Suprapubic skin (tissue), 4 donors: ENCODE measurements at regions not wholly inside any gene's neighbourhood (a gene's known extent, or its start where the extent isn't known, plus 50 kb on each side); places are given as distances from the start of the nearest gene placed in this dataset.

Source experiments
- DNase-seq, 2 donors: peaks; one replicate each; pipeline ENCODE4 v3.0.0-alpha.2; 2019; ENCODE audit warnings: low spot score in 2 of 2
- H3K27ac ChIP-seq: fragments of 200-600 bp; sonication (generic); one replicate; pipeline ENCODE4 v1.5.1; 2019
- H3K27me3 ChIP-seq: fragments of 200-600 bp; sonication (generic); one replicate; pipeline ENCODE4 v1.5.1; 2019
- H3K36me3 ChIP-seq: fragments of 200-600 bp; sonication (generic); one replicate; pipeline ENCODE4 v1.5.1; 2019
- H3K4me1 ChIP-seq: fragments of 200-600 bp; sonication (generic); one replicate; pipeline ENCODE4 v1.5.1; 2019
- H3K4me3 ChIP-seq: fragments of 200-600 bp; sonication (generic); one replicate; pipeline ENCODE4 v1.5.1; 2019; ENCODE audit warnings: mild to moderate bottlenecking
- H3K9me3 ChIP-seq: fragments of 200-600 bp; sonication (generic); one replicate; pipeline ENCODE4 v1.5.1; 2019
- CTCF ChIP-seq, 2 donors: fragments of 200-600 bp in 1 of 2; fragments of 450-650 bp in 1 of 2; sonication (generic) in 1 of 2; IDR thresholded peaks; one replicate each; pipeline ENCODE4 v1.5.1; 2016 to 2019; ENCODE audit warnings: antibody characterized with exemption in 2 of 2, mild to moderate bottlenecking in 1 of 2, moderate library complexity in 1 of 2
- EP300 ChIP-seq: sonication (generic); formaldehyde crosslinking; IDR thresholded peaks from one replicate; pipeline ENCODE4 v1.6.1; 2017; ENCODE audit warnings: antibody characterized with exemption
- POLR2A ChIP-seq, 2 donors: fragments of 450-650 bp; IDR thresholded peaks; one replicate each; pipeline ENCODE4 v1.6.1; 2017; ENCODE audit warnings: antibody characterized with exemption in 2 of 2, mild to moderate bottlenecking in 2 of 2, moderate library complexity in 2 of 2
- POLR2AphosphoS5 ChIP-seq, 3 donors: sonication (generic); formaldehyde crosslinking; IDR thresholded peaks; one replicate each; pipeline ENCODE4 v1.6.1; 2017; ENCODE audit warnings: antibody characterized with exemption in 3 of 3
- WGBS: methylation state at CpG from one replicate; pipeline ENCODE4 v1.1.5; 2018; 5-methylcytosine and 5-hydroxymethylcytosine counted together

GRCh38 chr17:13784434-13785095 lies 182.8 kb upstream of the HS3ST3A1 start:
- no peak for TF ChIP-seq CTCF (IDR thresholded peaks at IDR 0.05)
- TF ChIP-seq POLR2A (IDR thresholded peaks at IDR 0.05): no peak
- no peak for TF ChIP-seq POLR2AphosphoS5 (IDR thresholded peaks at IDR 0.05)
- TF ChIP-seq EP300: no peak
- H3K27ac ChIP-seq: no peak overlapping the region
- WGBS: 71% methylated on average over 7 of the region's 7 CpGs

GRCh38 chr17:13785981-13786598 lies 184.4 kb upstream of the HS3ST3A1 start:
- whole genome bisulfite sequencing: 90% methylated on average over 9 of the region's 9 CpGs
- H3K4me1 ChIP-seq: no peaks in the 10 kb centered on the region
- H3K36me3 ChIP-seq: no peaks in the 10 kb centered on the region
- no peak for DNase-seq
- no peak for TF ChIP-seq POLR2AphosphoS5 (IDR thresholded peaks at IDR 0.05)
- no peak for TF ChIP-seq POLR2A (IDR thresholded peaks at IDR 0.05)
- no peak for TF ChIP-seq CTCF (IDR thresholded peaks at IDR 0.05)
- no peak for TF ChIP-seq EP300
- H3K27me3 ChIP-seq: no peaks in the 10 kb centered on the region
- H3K4me3 ChIP-seq: no peak overlapping the region
- no peak overlapping the region for H3K27ac ChIP-seq
- H3K9me3 ChIP-seq: no peaks in the 10 kb centered on the region

More at GRCh38 chr17:13784434-13785095, 182.8 kb upstream of the HS3ST3A1 start:
- Histone ChIP-seq H3K36me3 (no peaks in the 10 kb centered on the region), H3K4me1 (no peaks in the 10 kb centered on the region), H3K27me3 (no peaks in the 10 kb centered on the region), H3K9me3 (no peaks in the 10 kb centered on the region), H3K4me3 (no peak overlapping the region)
- no peak for DNase-seq

GRCh38 chr17:13787636-13788035 lies 185.9 kb upstream of the HS3ST3A1 start:
- no peaks in the 10 kb centered on the region for H3K36me3 ChIP-seq
- WGBS: 85% methylated on average over 4 of the region's 4 CpGs
- no peak for TF ChIP-seq POLR2AphosphoS5 (IDR thresholded peaks at IDR 0.05)
- no peak for TF ChIP-seq POLR2A (IDR thresholded peaks at IDR 0.05)
- no peak for TF ChIP-seq CTCF (IDR thresholded peaks at IDR 0.05)
- no peak for TF ChIP-seq EP300

GRCh38 chr17:13788385-13788784 lies 186.7 kb upstream of the HS3ST3A1 start:
- no peaks in the 10 kb centered on the region for H3K36me3 ChIP-seq
- no peak overlapping the region for H3K4me3 ChIP-seq
- DNase-seq: no peak
- no peak overlapping the region for H3K27ac ChIP-seq
- H3K9me3 ChIP-seq: no peaks in the 10 kb centered on the region
- no peaks in the 10 kb centered on the region for H3K4me1 ChIP-seq
- WGBS: 78% methylated on average over 2 of the region's 2 CpGs
- TF ChIP-seq CTCF (IDR thresholded peaks at IDR 0.05) (no peak), POLR2A (IDR thresholded peaks at IDR 0.05) (no peak), EP300 (no peak), POLR2AphosphoS5 (IDR thresholded peaks at IDR 0.05) (no peak)
- no peaks in the 10 kb centered on the region for H3K27me3 ChIP-seq

More at GRCh38 chr17:13787636-13788035, 185.9 kb upstream of the HS3ST3A1 start:
- no peak for DNase-seq
- no peak overlapping the region for H3K27ac ChIP-seq
- no peaks in the 10 kb centered on the region for H3K27me3 ChIP-seq
- H3K4me3 ChIP-seq: no peak overlapping the region
- H3K4me1 ChIP-seq: no peaks in the 10 kb centered on the region
- no peaks in the 10 kb centered on the region for H3K9me3 ChIP-seq

GRCh38 chr17:13792314-13792713 lies 190.6 kb upstream of the HS3ST3A1 start:
- TF ChIP-seq POLR2AphosphoS5 (IDR thresholded peaks at IDR 0.05) (no peak), POLR2A (IDR thresholded peaks at IDR 0.05) (no peak), EP300 (no peak), CTCF (IDR thresholded peaks at IDR 0.05) (no peak)
- H3K4me1 ChIP-seq: no peaks in the 10 kb centered on the region
- DNase-seq: no peak
- no peak overlapping the region for H3K4me3 ChIP-seq
- no peak overlapping the region for H3K27ac ChIP-seq
- no peaks in the 10 kb centered on the region for H3K9me3 ChIP-seq
- H3K36me3 ChIP-seq: no peaks in the 10 kb centered on the region
- WGBS: 66% methylated on average over 2 of the region's 2 CpGs
- H3K27me3 ChIP-seq: no peaks in the 10 kb centered on the region
